AG04450 (cell line): ENCODE measurements at regions not wholly inside any gene's neighbourhood (a gene's known extent, or its start where the extent isn't known, plus 50 kb on each side); places are given as distances from the start of the nearest gene placed in this dataset.

Experiments used
- CTCF ChIA-PET: fragments of 300-600, 350-600 bp; formaldehyde crosslinking; extraction: SDS; loops from one replicate; lab custom pipeline; 2022; ENCODE audit warnings: antibody characterized with exemption, inconsistent platforms; lab: Charles Lee
- POLR2A ChIA-PET: fragments of 350-600 bp; formaldehyde crosslinking; extraction: SDS; loops from one replicate; lab custom pipeline; 2021; ENCODE audit warnings: antibody characterized with exemption, inconsistent platforms; lab: Yijun Ruan, JAX
- DNase-seq: peaks from one replicate; pipeline ENCODE4 v3.0.0-alpha.2; 2011; ENCODE audit warnings: low read depth, low spot score
- H3K27ac ChIP-seq: one replicate; pipeline ENCODE4 v1.5.1; 2012; ENCODE audit warnings: low read depth, low read length, control low read depth
- H3K27me3 ChIP-seq: one replicate; pipeline ENCODE4 v1.6.0; 2012; ENCODE audit warnings: low read length; ENCODE audit not compliant: control insufficient read depth, insufficient read depth
- H3K4me3 ChIP-seq: 2 replicates; pipeline ENCODE4 v1.5.1; 2011; ENCODE audit warnings: mild to moderate bottlenecking, low read depth, low read length, control low read depth
- H3K9me3 ChIP-seq: 2 replicates; pipeline ENCODE4 v1.5.1; 2012; ENCODE audit warnings: low read length; ENCODE audit not compliant: control insufficient read depth, insufficient read depth
- CTCF ChIP-seq: IDR thresholded peaks from 2 replicates; pipeline ENCODE4 v1.5.1; 2011; ENCODE audit warnings: low read depth, low read length, control low read depth, inconsistent platforms

- H3K27ac ChIP-seq = no peak overlapping the region
- peaks cover 66% of the 10 kb centered on the region for H3K9me3 ChIP-seq
- H3K27me3 ChIP-seq = no peaks in the 10 kb centered on the region
- CTCF ChIA-PET = interaction anchor here (0.6 kb wide), 1 partner anchor 272 kb away, joined by 8 read pairs; no protein-coding TSS in a partner anchor
- POLR2A ChIA-PET = interaction anchor here (0.6 kb wide), 1 partner anchor 130 kb away, joined by 10 read pairs; no protein-coding TSS in a partner anchor
- no peak overlapping the region for H3K4me3 ChIP-seq
- no peak for DNase-seq
- TF ChIP-seq CTCF = no peak
Measured at GRCh38 chr11:71076525-71077304, 175.7 kb downstream of the SHANK2 start.

- ChIA-PET POLR2A (no interaction called here), CTCF (no interaction called here)
- DNase-seq = no peak
- no peaks in the 10 kb centered on the region for H3K27me3 ChIP-seq
- H3K4me3 ChIP-seq = no peak overlapping the region
- TF ChIP-seq CTCF = no peak
- H3K9me3 ChIP-seq = peaks cover 65% of the 10 kb centered on the region
- H3K27ac ChIP-seq = no peak overlapping the region
Measured at GRCh38 chr11:71075871-71076420, 176.4 kb downstream of the SHANK2 start.

DNA sequence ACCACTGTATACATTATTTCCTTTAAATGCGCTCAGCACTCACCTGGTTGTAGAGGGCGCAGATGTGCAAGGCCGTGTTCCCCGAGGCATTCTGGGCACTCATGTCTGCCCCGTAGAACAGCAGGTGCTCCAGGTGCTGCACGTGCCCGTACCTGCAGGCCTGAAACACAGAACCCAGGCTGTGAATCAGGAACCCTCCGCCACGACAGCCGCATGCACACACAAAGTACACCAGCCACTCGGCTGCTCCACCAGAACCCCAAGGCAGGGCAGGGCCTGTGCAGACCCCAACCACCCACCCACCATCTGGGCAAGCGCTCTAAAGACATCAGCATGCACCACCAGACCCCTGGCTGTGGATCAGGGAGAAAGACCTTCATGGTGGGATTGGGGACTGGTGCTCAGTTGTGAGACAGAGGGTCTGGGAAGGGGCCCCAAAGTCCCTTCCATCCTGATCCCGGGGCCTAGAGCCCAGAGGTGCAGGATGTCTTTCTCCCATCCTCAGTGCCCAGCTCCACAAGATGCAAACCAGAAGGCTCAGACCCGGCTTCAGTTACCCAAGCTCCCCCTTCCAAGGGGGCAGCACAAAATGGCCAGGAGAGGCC, 177.2 kb downstream of the SHANK2 start:
- Histone ChIP-seq H3K4me3 (no peak overlapping the region), H3K27ac (no peak overlapping the region), H3K9me3 (peaks cover 61% of the 10 kb centered on the region), H3K27me3 (no peaks in the 10 kb centered on the region)
- ChIA-PET POLR2A (no interaction called here), CTCF (no interaction called here)
- TF ChIP-seq CTCF = no peak
- DNase-seq = no peak

DNA sequence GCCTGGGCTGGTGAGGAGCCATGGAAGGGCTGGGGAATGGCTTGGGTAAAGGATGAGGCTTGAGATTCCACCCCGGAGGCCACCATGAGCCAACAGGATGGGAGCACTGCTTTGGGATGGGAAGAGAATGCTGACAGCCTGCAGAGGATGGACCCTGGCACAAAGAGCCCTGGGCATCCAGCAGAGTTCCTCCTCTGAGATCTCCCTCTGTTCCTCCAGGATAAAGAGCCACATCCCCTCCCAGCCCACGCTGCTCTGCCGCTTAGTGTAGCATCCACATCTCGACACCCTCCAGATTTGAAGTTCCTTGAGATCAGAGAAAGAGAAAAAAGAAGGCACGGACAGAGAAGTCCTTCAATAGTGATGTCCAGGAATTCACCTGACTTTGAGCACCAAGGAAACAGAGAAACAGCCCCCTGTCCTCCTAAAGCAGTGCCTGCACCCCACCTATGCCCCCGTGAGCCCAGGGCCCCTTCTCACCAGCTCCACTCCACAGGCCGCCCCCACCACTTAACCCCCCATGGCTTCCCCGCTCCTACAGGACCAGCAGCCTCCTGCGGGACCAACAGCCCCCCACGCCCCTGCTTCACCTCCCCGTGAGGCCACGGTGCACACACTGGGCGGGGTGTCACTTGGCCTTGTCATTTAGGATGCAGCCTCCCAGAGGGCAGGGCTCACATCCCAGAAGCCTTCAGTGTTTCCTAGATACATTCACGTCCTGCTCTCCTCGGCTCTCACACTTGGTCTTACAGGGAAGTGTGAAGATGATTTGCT, 180.5 kb downstream of the SHANK2 start:
- CTCF ChIA-PET = no interaction called here
- TF ChIP-seq CTCF = no peak

More for the DNA sequence above, 180.5 kb downstream of the SHANK2 start:
- Histone ChIP-seq H3K9me3 (peaks cover 65% of the 10 kb centered on the region), H3K4me3 (no peak overlapping the region), H3K27ac (no peak overlapping the region), H3K27me3 (no peaks in the 10 kb centered on the region)
- POLR2A ChIA-PET = no interaction called here
- DNase-seq = no peak
